A549 (cell line): ENCODE measurements at regions not wholly inside any gene's neighbourhood (a gene's known extent, or its start where the extent isn't known, plus 50 kb on each side); places are given as distances from the start of the nearest gene placed in this dataset.

ENCODE experiments used
- ATAC-seq, 2 experiments: fragments of 200-7000 bp in 1 of 2; fragments of >200 bp in 1 of 2; cut with Nextera tagmentation in 1 of 2; cut with Tn5 transposase in 1 of 2; 3 replicates each; pipeline versions ENCODE4 v1.8.0 to v1.9.1; 2018 to 2020; ENCODE audit warnings: mild to moderate bottlenecking in 1 of 2, moderate library complexity in 1 of 2
- CTCF ChIA-PET: fragments of 300-600 bp; sonication (Branson Sonifier 250); formaldehyde crosslinking; extraction: SDS; loops from one replicate; lab custom pipeline; 2021; ENCODE audit warnings: antibody characterized with exemption, inconsistent platforms; lab: Yijun Ruan, JAX
- POLR2A ChIA-PET: fragments of 350-600 bp; formaldehyde crosslinking; extraction: SDS; loops from one replicate; lab custom pipeline; 2021; ENCODE audit warnings: antibody characterized with exemption, inconsistent platforms; lab: Yijun Ruan, JAX
- DNase-seq, 2 experiments: peaks; one replicate each; pipeline versions ENCODE4 v3.0.0 to v3.0.0-alpha.2; 2011 to 2016; ENCODE audit warnings: low read depth in 1 of 2, low spot score in 1 of 2
- FAIRE-seq: peaks from 2 replicates; lab custom pipeline; 2011; peaks lifted over from hg19 to GRCh38; lab: Jason Lieb, UNC
- H3K27ac ChIP-seq, 2 experiments: fragments of >200 bp; sonication (Bioruptor Twin); formaldehyde crosslinking; 3 replicates each; pipeline ENCODE4 v1.5.1; 2016 to 2017
- H3K4me1 ChIP-seq: fragments of >200 bp; sonication (Bioruptor Twin); formaldehyde crosslinking; 3 replicates; pipeline ENCODE4 v1.6.1; 2016
- H3K4me2 ChIP-seq: fragments of >200 bp; sonication (Bioruptor Twin); formaldehyde crosslinking; 3 replicates; pipeline ENCODE4 v1.6.1; 2016
- H3K4me3 ChIP-seq: fragments of >200 bp; sonication (Bioruptor Twin); formaldehyde crosslinking; 3 replicates; pipeline ENCODE4 v1.5.1; 2016
- H3K9me3 ChIP-seq: fragments of >200 bp; sonication (Bioruptor Twin); formaldehyde crosslinking; 3 replicates; pipeline ENCODE4 v1.6.1; 2016
- BHLHE40 ChIP-seq: IDR thresholded peaks from 2 replicates; pipeline ENCODE4 v1.6.1; 2012; ENCODE audit warnings: low read depth, low read length, inconsistent platforms
- CEBPB ChIP-seq, 2 experiments: fragments of >200 bp in 1 of 2; sonication (Bioruptor Twin) in 1 of 2; formaldehyde crosslinking in 1 of 2; IDR thresholded peaks; 2 replicates each; pipeline ENCODE4 v1.6.1; 2012 to 2016
- E2F6 ChIP-seq: IDR thresholded peaks from 2 replicates; pipeline ENCODE4 v1.6.1; 2012; ENCODE audit warnings: low read depth, borderline replicate concordance
- EP300 ChIP-seq, 2 experiments: fragments of >200 bp; sonication (Bioruptor Twin); formaldehyde crosslinking; IDR thresholded peaks; 2 replicates in 1 of 2; 3 replicates in 1 of 2; pipeline ENCODE4 v1.6.1; 2016 to 2017
- FOSB ChIP-seq: fragments of 250-450 bp; sonication (Bioruptor Pico); IDR thresholded peaks from 2 replicates; pipeline ENCODE4 v1.5.0; 2020; ENCODE audit warnings: mild to moderate bottlenecking, moderate library complexity
- FOSL2 ChIP-seq, 2 experiments: fragments of 450-650 bp in 1 of 2; fragments of >200 bp in 1 of 2; sonication (Bioruptor Twin) in 1 of 2; formaldehyde crosslinking; IDR thresholded peaks; 2 replicates each; pipeline versions ENCODE4 v1.5.0 to v1.6.1; 2016 to 2020; ENCODE audit warnings: mild to moderate bottlenecking in 1 of 2, moderate library complexity in 1 of 2
- HDAC2 ChIP-seq: fragments of 200-600 bp; sonication (generic); IDR thresholded peaks from 2 replicates; pipeline ENCODE4 v1.6.1; 2016
- JUNB ChIP-seq: fragments of >200 bp; sonication (Bioruptor Twin); formaldehyde crosslinking; IDR thresholded peaks from 2 replicates; pipeline ENCODE4 v1.6.1; 2016
- MAFK ChIP-seq: fragments of 450-650 bp; IDR thresholded peaks from 2 replicates; pipeline ENCODE4 v1.6.1; 2014; ENCODE audit not compliant: partially characterized antibody
- MAX ChIP-seq: IDR thresholded peaks from 2 replicates; pipeline ENCODE4 v1.6.1; 2012
- MYC ChIP-seq: IDR thresholded peaks from 2 replicates; pipeline ENCODE4 v1.6.1; 2012; ENCODE audit warnings: mild to moderate bottlenecking, inconsistent platforms, low read length, improper control_type of control experiment, borderline replicate concordance
- NFE2L2 ChIP-seq: fragments of 150-350 bp; conservative IDR thresholded peaks from 2 replicates; pipeline ENCODE4 v1.6.1; 2014; ENCODE audit warnings: low read length
- NPAS2 ChIP-seq: fragments of 250-450 bp; sonication (Bioruptor Pico); IDR thresholded peaks from 2 replicates; pipeline ENCODE4 v1.8.0; 2022; ENCODE audit warnings: mild to moderate bottlenecking, moderate library complexity, borderline replicate concordance
- PHF8 ChIP-seq: fragments of 200-600 bp; sonication (generic); IDR thresholded peaks from 2 replicates; pipeline ENCODE4 v1.6.1; 2016; ENCODE audit warnings: low read depth, mild to moderate bottlenecking, antibody characterized with exemption, moderate library complexity, borderline replicate concordance
- RCOR1 ChIP-seq: fragments of 150-350 bp; IDR thresholded peaks from 2 replicates; pipeline ENCODE4 v1.6.1; 2014; ENCODE audit warnings: antibody characterized with exemption, low read length, low read depth
- RFX5 ChIP-seq: fragments of 450-650 bp; IDR thresholded peaks from 2 replicates; pipeline ENCODE4 v1.7.1; 2014; ENCODE audit warnings: antibody characterized with exemption, mild to moderate bottlenecking, moderate library complexity
- TP53 ChIP-seq: fragments of 250-450 bp; sonication (Bioruptor Pico); IDR thresholded peaks from 2 replicates; pipeline ENCODE4 v1.5.0; 2021; ENCODE audit warnings: mild to moderate bottlenecking, moderate library complexity
- USF2 ChIP-seq: fragments of 450-650 bp; IDR thresholded peaks from 2 replicates; pipeline ENCODE4 v1.6.1; 2014; ENCODE audit warnings: antibody characterized with exemption
- ZFP36 ChIP-seq: fragments of 450-650 bp; IDR thresholded peaks from 2 replicates; pipeline ENCODE4 v1.6.1; 2014; ENCODE audit warnings: borderline replicate concordance; ENCODE audit not compliant: partially characterized antibody
- WGBS: methylation state at CpG from one replicate; pipeline ENCODE4 v1.1.6; 2017; ENCODE audit errors: missing lambda C conversion rate; 5-methylcytosine and 5-hydroxymethylcytosine counted together
- TF ChIP-seq, protein P1 (sequence below): fragments of 150-350 bp; IDR thresholded peaks from 2 replicates; pipeline ENCODE4 v1.6.1; 2014; ENCODE audit warnings: low read depth, mild to moderate bottlenecking, low read length

DNA sequence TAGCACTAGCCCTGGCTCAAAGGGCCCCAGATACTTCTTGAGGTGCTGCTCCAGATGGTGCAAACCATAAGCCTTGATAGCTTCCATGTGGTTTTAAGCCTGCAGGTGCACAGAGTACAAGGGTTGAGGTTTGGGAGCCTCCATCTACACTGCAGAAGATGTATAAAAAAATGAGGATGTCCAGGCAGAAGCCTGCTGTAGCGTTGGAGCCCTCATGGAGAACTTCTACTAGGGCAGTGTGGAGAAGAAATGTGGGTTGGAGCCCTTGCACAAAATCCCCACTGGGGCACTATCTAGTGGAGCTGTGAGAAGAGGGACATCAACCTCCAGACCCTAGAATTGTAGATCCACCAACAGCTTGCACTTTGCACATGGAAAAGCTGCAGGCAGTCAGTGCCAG lies 231.9 kb downstream of the CHIC2 start:
- DNase-seq (no peak), ATAC-seq (no peak), FAIRE-seq (no peak)
- Histone ChIP-seq H3K4me2 (no peak overlapping the region), H3K27ac (no peak overlapping the region), H3K4me1 (no peaks in the 10 kb centered on the region), H3K9me3 (peaks cover 12% of the 10 kb centered on the region; the same call in 2 of the 3 replicates), H3K4me3 (no peak overlapping the region)
- ChIA-PET POLR2A (no interaction called here), CTCF (no interaction called here)
- no peak for TF ChIP-seq FOSB (CRISPR knock-in tag)
- TF ChIP-seq RFX5: no peak
- no peak for TF ChIP-seq TP53 (CRISPR knock-in tag)
- no peak for TF ChIP-seq ZFP36
- TF ChIP-seq MAX: no peak
- no peak for TF ChIP-seq E2F6
- TF ChIP-seq BHLHE40: no peak
- no peak for TF ChIP-seq JUNB
- TF ChIP-seq, protein P1, sequence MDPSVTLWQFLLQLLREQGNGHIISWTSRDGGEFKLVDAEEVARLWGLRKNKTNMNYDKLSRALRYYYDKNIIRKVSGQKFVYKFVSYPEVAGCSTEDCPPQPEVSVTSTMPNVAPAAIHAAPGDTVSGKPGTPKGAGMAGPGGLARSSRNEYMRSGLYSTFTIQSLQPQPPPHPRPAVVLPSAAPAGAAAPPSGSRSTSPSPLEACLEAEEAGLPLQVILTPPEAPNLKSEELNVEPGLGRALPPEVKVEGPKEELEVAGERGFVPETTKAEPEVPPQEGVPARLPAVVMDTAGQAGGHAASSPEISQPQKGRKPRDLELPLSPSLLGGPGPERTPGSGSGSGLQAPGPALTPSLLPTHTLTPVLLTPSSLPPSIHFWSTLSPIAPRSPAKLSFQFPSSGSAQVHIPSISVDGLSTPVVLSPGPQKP: no peak
- TF ChIP-seq RCOR1: no peak
- no peak for TF ChIP-seq NFE2L2
- no peak for TF ChIP-seq MYC
- TF ChIP-seq HDAC2: no peak
- no peak for TF ChIP-seq NPAS2 (CRISPR knock-in tag)
- no peak for TF ChIP-seq CEBPB (IDR thresholded peaks at IDR 0.05)
- WGBS: 0% methylated on average over 1 of the region's 1 CpG

DNA sequence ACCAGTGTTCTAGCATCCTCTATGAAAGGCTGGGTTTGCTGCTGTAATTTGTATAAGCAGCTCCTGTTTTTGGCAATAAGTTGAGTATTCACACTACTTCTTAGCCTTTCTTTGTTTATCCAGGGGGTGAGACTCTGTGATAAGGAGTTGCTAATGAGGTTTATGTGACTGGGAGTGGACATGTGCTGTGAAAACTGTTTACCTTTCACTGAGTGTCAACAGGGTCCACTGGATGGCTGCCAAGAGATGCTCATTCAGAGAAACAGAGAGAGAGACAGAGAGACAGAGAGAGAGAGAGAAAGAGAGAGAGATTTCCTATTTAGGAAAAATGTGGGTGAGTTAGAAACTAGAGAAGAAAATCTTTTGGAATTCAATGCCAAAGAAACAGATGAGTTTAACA lies 233.9 kb downstream of the CHIC2 start:
- no peak for TF ChIP-seq PHF8
- TF ChIP-seq MAFK: no peak
- TF ChIP-seq FOSL2 (IDR thresholded peaks at IDR 0.05): no peak
- TF ChIP-seq FOSL2 (CRISPR knock-in tag; IDR thresholded peaks at IDR 0.05): no peak
- no peak for TF ChIP-seq EP300 (IDR thresholded peaks at IDR 0.05)
- no peak for TF ChIP-seq USF2
- TF ChIP-seq, protein P1: no peak
- FAIRE-seq (no peak), ATAC-seq (no peak), DNase-seq (no peak)
- CTCF ChIA-PET: no interaction called here
- H3K27ac ChIP-seq: no peak overlapping the region
- no peak overlapping the region for H3K4me2 ChIP-seq
- no peaks in the 10 kb centered on the region for H3K4me1 ChIP-seq
- POLR2A ChIA-PET: no interaction called here
- H3K4me3 ChIP-seq: no peak overlapping the region
- H3K9me3 ChIP-seq: peaks cover 12% of the 10 kb centered on the region; the same call in 2 of the 3 replicates

- Histone ChIP-seq H3K4me2 (no peak overlapping the region), H3K27ac (no peak overlapping the region), H3K4me3 (no peak overlapping the region), H3K9me3 (no peaks in the 10 kb centered on the region), H3K4me1 (no peaks in the 10 kb centered on the region)
- ATAC-seq: no peak
- 66% methylated on average over 8 of the region's 8 CpGs for WGBS
- POLR2A ChIA-PET: no interaction called here
- no peak for DNase-seq
- CTCF ChIA-PET: interaction anchor here (0.5 kb wide), 1 partner anchor 413 kb away, joined by 3 read pairs; no protein-coding TSS in a partner anchor
- TF ChIP-seq FOSB (CRISPR knock-in tag): no peak
- TF ChIP-seq TP53 (CRISPR knock-in tag): no peak
- no peak for FAIRE-seq
Measured at GRCh38 chr4:53821179-53821851, 230.0 kb upstream of the LNX1 start.
